ENCODE measurements at regions not wholly inside any gene's neighbourhood (a gene's known extent, or its start where the extent isn't known, plus 50 kb on each side); places are given as distances from the start of the nearest gene placed in this dataset.

DNA sequence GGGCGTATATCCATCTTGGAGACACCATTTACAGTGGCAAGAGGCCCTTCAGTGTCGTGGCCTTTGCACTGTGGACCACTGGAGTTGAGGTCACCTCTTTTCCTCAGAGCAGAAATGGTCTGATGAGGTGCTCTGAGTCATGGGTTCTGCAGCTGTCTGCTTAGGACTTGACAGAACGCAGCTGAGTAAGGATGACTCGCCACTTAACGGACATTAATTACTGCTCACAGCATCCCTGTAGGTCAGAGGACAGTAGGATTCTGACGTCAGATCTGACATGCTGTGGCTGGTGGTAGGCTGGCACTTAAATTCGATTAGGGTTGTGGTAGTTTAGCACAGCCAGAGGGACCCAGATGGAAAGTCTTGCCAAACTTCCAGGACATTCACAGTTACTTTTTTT lies 479.4 kb downstream of the DMAC1 start:
- peak; percentile 1 to 16 for DNase-seq
- WGBS (ENCODE audit: extremely low coverage, insufficient coverage, insufficient read length), result no CpG with 5 or more reads among the region's 7 CpGs
- H3K4me3 ChIP-seq (ENCODE audit: low read depth, low read length), result no peak overlapping the region
- no peaks in the 10 kb centered on the region for H3K9me3 ChIP-seq (ENCODE audit: insufficient read depth, low read depth, low read length)
- peak overlapping the region; percentile 9 for H2BK120ac ChIP-seq (ENCODE audit: insufficient read depth, low read length, poor library complexity)
- no peak overlapping the region for H2BK12ac ChIP-seq (ENCODE audit: low read length)
- H4K12ac ChIP-seq (ENCODE audit: low read depth, low read length), result no peak overlapping the region
- H3K36me3 ChIP-seq (ENCODE audit: control insufficient read depth in 1 of 2, insufficient read depth in 2 of 2, low read length in 2 of 2), result peaks cover 0 to 2% of the 10 kb centered on the region in 2 experiments
- H3K23ac ChIP-seq (ENCODE audit: low read length), result no peak overlapping the region
- H3K27me3 ChIP-seq (ENCODE audit: insufficient read depth, low read length), result no peaks in the 10 kb centered on the region
- H3K9ac ChIP-seq (ENCODE audit: low read length), result no peak overlapping the region
- H2AK5ac ChIP-seq (ENCODE audit: low read length), result no peak overlapping the region
- H3K27ac ChIP-seq (ENCODE audit: low read depth, low read length), result peak overlapping the region; percentile 10
- peaks cover 2% of the 10 kb centered on the region for H3K79me1 ChIP-seq (ENCODE audit: low read length)
- peaks cover 2% of the 10 kb centered on the region for H3K79me2 ChIP-seq (ENCODE audit: control insufficient read depth, insufficient read depth, low read length, poor library complexity)
- H3K4me2 ChIP-seq (ENCODE audit: low read length), result no peak overlapping the region
- no peak overlapping the region for H4K91ac ChIP-seq (ENCODE audit: low read depth, low read length)
- no peak overlapping the region for H2AFZ ChIP-seq (ENCODE audit: insufficient read depth, low read length, poor library complexity)
- H3K14ac ChIP-seq (ENCODE audit: low read length), result no peak overlapping the region
- H3K18ac ChIP-seq (ENCODE audit: low read length), result no peak overlapping the region
- no peak overlapping the region for H4K8ac ChIP-seq (ENCODE audit: low read depth, low read length)
- H2BK5ac ChIP-seq (ENCODE audit: low read depth, low read length, poor library complexity), result no peak overlapping the region
- no peak overlapping the region for H3K4ac ChIP-seq (ENCODE audit: low read depth, low read length)
- peaks cover 2 to 7% of the 10 kb centered on the region in 2 experiments for H3K4me1 ChIP-seq (ENCODE audit: control insufficient read depth in 1 of 2, insufficient read depth in 2 of 2, low read length in 2 of 2)

DNA sequence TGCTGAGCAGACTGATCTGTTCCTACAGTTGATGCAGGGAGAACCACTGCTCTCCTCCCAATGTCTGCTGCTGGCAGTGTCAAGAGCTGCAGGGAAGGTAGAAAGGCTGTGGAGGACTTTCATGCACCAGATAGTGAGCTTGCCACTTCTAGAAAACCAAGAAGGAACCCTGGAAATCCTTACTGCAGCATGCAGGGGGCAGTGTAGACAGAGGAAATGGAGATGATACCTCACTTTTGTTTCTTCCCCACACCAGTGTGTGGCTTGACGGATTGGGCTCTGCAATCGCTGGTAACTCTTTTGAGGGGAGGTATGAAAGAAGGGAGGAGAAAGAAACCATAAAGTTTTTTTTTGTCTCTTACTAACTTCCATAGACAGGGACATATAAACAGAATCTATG lies 480.7 kb downstream of the DMAC1 start:
- no CpG with 5 or more reads among the region's 2 CpGs for WGBS (ENCODE audit: extremely low coverage, insufficient coverage, insufficient read length)
- peaks cover 2% of the 10 kb centered on the region for H3K79me1 ChIP-seq (ENCODE audit: low read length)

DNA sequence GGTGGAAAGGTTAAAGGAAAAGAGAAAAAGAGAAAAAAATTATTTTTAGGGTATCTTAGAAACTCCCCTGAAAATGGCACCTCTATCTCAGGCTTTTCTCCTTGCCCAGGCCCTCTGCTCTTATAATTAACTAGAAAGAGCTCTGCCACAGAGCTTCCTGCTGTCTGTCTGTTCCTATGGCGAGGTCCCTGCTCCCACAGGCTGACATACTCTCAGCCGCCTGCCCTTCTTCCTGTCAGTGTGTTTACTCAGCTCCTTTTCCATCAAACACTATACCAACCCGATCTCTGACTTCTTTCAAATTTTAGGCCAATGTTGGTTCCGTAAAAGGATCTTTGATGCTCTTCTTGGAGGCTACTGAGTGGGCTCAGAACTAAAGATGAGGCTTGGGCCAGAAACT lies 482.6 kb downstream of the DMAC1 start:
- Histone ChIP-seq H2BK12ac (ENCODE audit: low read length) (no peak overlapping the region), H3K27ac (ENCODE audit: low read depth, low read length) (no peak overlapping the region), H2AK5ac (ENCODE audit: low read length) (no peak overlapping the region), H3K9ac (ENCODE audit: low read length) (no peak overlapping the region), H4K8ac (ENCODE audit: low read depth, low read length) (no peak overlapping the region), H2BK120ac (ENCODE audit: insufficient read depth, low read length, poor library complexity) (no peak overlapping the region), H3K23ac (ENCODE audit: low read length) (no peak overlapping the region), H4K12ac (ENCODE audit: low read depth, low read length) (no peak overlapping the region), H3K18ac (ENCODE audit: low read length) (no peak overlapping the region), H3K4ac (ENCODE audit: low read depth, low read length) (no peak overlapping the region), H3K14ac (ENCODE audit: low read length) (no peak overlapping the region), H3K4me1 (ENCODE audit: control insufficient read depth in 1 of 2, insufficient read depth in 2 of 2, low read length in 2 of 2) (peaks cover 2 to 7% of the 10 kb centered on the region in 2 experiments), H3K4me2 (ENCODE audit: low read length) (no peak overlapping the region), H3K4me3 (ENCODE audit: low read depth, low read length) (no peak overlapping the region), H2AFZ (ENCODE audit: insufficient read depth, low read length, poor library complexity) (no peak overlapping the region), H3K9me3 (ENCODE audit: insufficient read depth, low read depth, low read length) (no peaks in the 10 kb centered on the region), H3K79me2 (ENCODE audit: control insufficient read depth, insufficient read depth, low read length, poor library complexity) (peaks cover 2% of the 10 kb centered on the region), H3K36me3 (ENCODE audit: control insufficient read depth in 1 of 2, insufficient read depth in 2 of 2, low read length in 2 of 2) (peaks cover 0 to 2% of the 10 kb centered on the region in 2 experiments), H3K79me1 (ENCODE audit: low read length) (peaks cover 2% of the 10 kb centered on the region), H2BK5ac (ENCODE audit: low read depth, low read length, poor library complexity) (no peak overlapping the region), H4K91ac (ENCODE audit: low read depth, low read length) (no peak overlapping the region), H3K27me3 (ENCODE audit: insufficient read depth, low read length) (no peaks in the 10 kb centered on the region)
- no peak for DNase-seq
- WGBS (ENCODE audit: extremely low coverage, insufficient coverage, insufficient read length), result no CpG with 5 or more reads among the region's 4 CpGs

More for the DNA sequence above, 480.7 kb downstream of the DMAC1 start:
- Histone ChIP-seq H3K4ac (ENCODE audit: low read depth, low read length) (no peak overlapping the region), H4K8ac (ENCODE audit: low read depth, low read length) (no peak overlapping the region), H2AFZ (ENCODE audit: insufficient read depth, low read length, poor library complexity) (no peak overlapping the region), H3K27me3 (ENCODE audit: insufficient read depth, low read length) (no peaks in the 10 kb centered on the region), H2BK5ac (ENCODE audit: low read depth, low read length, poor library complexity) (no peak overlapping the region), H2AK5ac (ENCODE audit: low read length) (peak overlapping the region; percentile 29), H3K4me2 (ENCODE audit: low read length) (no peak overlapping the region), H3K4me3 (ENCODE audit: low read depth, low read length) (no peak overlapping the region), H3K79me2 (ENCODE audit: control insufficient read depth, insufficient read depth, low read length, poor library complexity) (peaks cover 2% of the 10 kb centered on the region), H4K91ac (ENCODE audit: low read depth, low read length) (peak overlapping the region; percentile 39), H2BK120ac (ENCODE audit: insufficient read depth, low read length, poor library complexity) (peak overlapping the region; percentile 59), H3K36me3 (ENCODE audit: control insufficient read depth in 1 of 2, insufficient read depth in 2 of 2, low read length in 2 of 2) (peaks cover 0 to 2% of the 10 kb centered on the region in 2 experiments), H3K9ac (ENCODE audit: low read length) (no peak overlapping the region), H2BK12ac (ENCODE audit: low read length) (peak overlapping the region; percentile 70), H3K4me1 (ENCODE audit: control insufficient read depth in 1 of 2, insufficient read depth in 2 of 2, low read length in 2 of 2) (peaks cover 2 to 7% of the 10 kb centered on the region in 2 experiments), H3K9me3 (ENCODE audit: insufficient read depth, low read depth, low read length) (no peaks in the 10 kb centered on the region), H3K18ac (ENCODE audit: low read length) (no peak overlapping the region), H3K23ac (ENCODE audit: low read length) (no peak overlapping the region), H3K14ac (ENCODE audit: low read length) (peak overlapping the region; percentile 26), H4K12ac (ENCODE audit: low read depth, low read length) (no peak overlapping the region), H3K27ac (ENCODE audit: low read depth, low read length) (no peak overlapping the region)
- DNase-seq, result no peak

DNA sequence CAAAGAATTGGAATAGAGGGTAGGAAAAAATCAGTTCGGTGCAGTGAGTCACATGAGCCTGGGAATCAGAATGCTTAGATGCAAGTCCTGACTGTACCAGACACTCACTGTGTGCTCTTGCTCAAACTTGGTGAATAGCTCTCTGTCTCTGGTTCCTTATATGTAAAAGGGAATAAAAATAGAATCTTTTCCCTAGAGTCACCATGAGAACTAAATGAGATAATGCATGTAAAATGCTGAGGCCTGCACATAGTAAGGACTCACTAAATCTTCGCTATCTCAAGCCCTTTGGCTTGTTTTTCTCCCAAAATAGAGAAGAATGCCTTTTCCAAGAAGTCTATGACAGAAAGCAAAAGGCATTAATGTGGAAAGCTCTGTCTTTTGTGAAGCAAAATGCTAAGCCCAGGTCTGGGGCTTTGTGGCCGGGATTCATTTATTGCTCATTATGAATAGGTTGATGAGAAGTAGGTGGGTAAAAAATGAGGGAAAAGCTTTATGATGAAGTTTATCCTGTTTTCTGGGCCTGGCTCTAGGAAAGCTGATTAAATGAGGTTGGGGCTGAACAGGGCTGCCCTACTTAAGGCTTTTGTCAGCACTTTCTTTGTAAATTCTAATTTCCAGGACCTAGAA lies 483.3 kb downstream of the DMAC1 start:
- Histone ChIP-seq H2BK5ac (ENCODE audit: low read depth, low read length, poor library complexity) (no peak overlapping the region), H3K4me2 (ENCODE audit: low read length) (no peak overlapping the region), H4K91ac (ENCODE audit: low read depth, low read length) (no peak overlapping the region), H3K23ac (ENCODE audit: low read length) (no peak overlapping the region), H2BK120ac (ENCODE audit: insufficient read depth, low read length, poor library complexity) (no peak overlapping the region), H3K4ac (ENCODE audit: low read depth, low read length) (no peak overlapping the region), H3K18ac (ENCODE audit: low read length) (no peak overlapping the region), H4K8ac (ENCODE audit: low read depth, low read length) (no peak overlapping the region), H3K9me3 (ENCODE audit: insufficient read depth, low read depth, low read length) (no peaks in the 10 kb centered on the region), H2AFZ (ENCODE audit: insufficient read depth, low read length, poor library complexity) (no peak overlapping the region), H3K79me1 (ENCODE audit: low read length) (peaks cover 2% of the 10 kb centered on the region), H3K9ac (ENCODE audit: low read length) (no peak overlapping the region), H4K12ac (ENCODE audit: low read depth, low read length) (no peak overlapping the region), H3K14ac (ENCODE audit: low read length) (no peak overlapping the region), H3K4me1 (ENCODE audit: control insufficient read depth in 1 of 2, insufficient read depth in 2 of 2, low read length in 2 of 2) (peaks cover 2 to 7% of the 10 kb centered on the region in 2 experiments), H3K27ac (ENCODE audit: low read depth, low read length) (no peak overlapping the region), H2BK12ac (ENCODE audit: low read length) (no peak overlapping the region), H3K36me3 (ENCODE audit: control insufficient read depth in 1 of 2, insufficient read depth in 2 of 2, low read length in 2 of 2) (peaks cover 0 to 2% of the 10 kb centered on the region in 2 experiments), H3K4me3 (ENCODE audit: low read depth, low read length) (no peak overlapping the region), H3K79me2 (ENCODE audit: control insufficient read depth, insufficient read depth, low read length, poor library complexity) (peaks cover 2% of the 10 kb centered on the region), H2AK5ac (ENCODE audit: low read length) (no peak overlapping the region), H3K27me3 (ENCODE audit: insufficient read depth, low read length) (no peaks in the 10 kb centered on the region)
- no CpG with 5 or more reads among the region's 3 CpGs for WGBS (ENCODE audit: extremely low coverage, insufficient coverage, insufficient read length)
- DNase-seq, result peak in 1 of 2 donors; percentile 7

Data from trophoblast cell (in vitro differentiated cells and primary cell).